ENCODE measurements at regions not wholly inside any gene's neighbourhood (a gene's known extent, or its start where the extent isn't known, plus 50 kb on each side); places are given as distances from the start of the nearest gene placed in this dataset.

GRCh38 chr13:58266271-58266670, 634.7 kb downstream of the PCDH17 start:
- no peaks in the 10 kb centered on the region for H3K36me3 Mint-ChIP-seq (ENCODE audit: low read depth)
- no peak overlapping the region for H3K4me3 Mint-ChIP-seq
- no peaks in the 10 kb centered on the region for H3K4me1 Mint-ChIP-seq (ENCODE audit: low read depth)
- peaks cover 13% of the 10 kb centered on the region for H3K9me3 Mint-ChIP-seq
- no peaks in the 10 kb centered on the region for H3K27me3 Mint-ChIP-seq
- no peak for DNase-seq
- no peak overlapping the region for H3K27ac Mint-ChIP-seq
- intact Hi-C loops (cut with micrococcal nuclease): no loop called here
- CTCF ChIA-PET: no interaction called here
- no peak for TF ChIP-seq CTCF (IDR thresholded peaks at IDR 0.05)
- POLR2A ChIA-PET: no interaction called here
- ATAC-seq: no peak

- H3K4me3 Mint-ChIP-seq: no peak overlapping the region
- ATAC-seq: no peak
- H3K4me1 Mint-ChIP-seq (ENCODE audit: low read depth): no peaks in the 10 kb centered on the region
- no peak for TF ChIP-seq CTCF (IDR thresholded peaks at IDR 0.05)
- no peaks in the 10 kb centered on the region for H3K27me3 Mint-ChIP-seq
- CTCF ChIA-PET: no interaction called here
- peaks cover 6% of the 10 kb centered on the region for H3K9me3 Mint-ChIP-seq
- no peak overlapping the region for H3K27ac Mint-ChIP-seq
- no peak for DNase-seq
- H3K36me3 Mint-ChIP-seq (ENCODE audit: low read depth): no peaks in the 10 kb centered on the region
- POLR2A ChIA-PET: no interaction called here
- intact Hi-C loops (cut with micrococcal nuclease): no loop called here
Observed at GRCh38 chr13:58298556-58299135, 667.1 kb downstream of the PCDH17 start.

GRCh38 chr13:58300224-58300623, 668.7 kb downstream of the PCDH17 start:
- no peak for TF ChIP-seq CTCF (IDR thresholded peaks at IDR 0.05)
- H3K36me3 Mint-ChIP-seq (ENCODE audit: low read depth): no peaks in the 10 kb centered on the region
- no peaks in the 10 kb centered on the region for H3K27me3 Mint-ChIP-seq
- H3K4me3 Mint-ChIP-seq: no peak overlapping the region
- POLR2A ChIA-PET: no interaction called here
- H3K9me3 Mint-ChIP-seq: peaks cover 6% of the 10 kb centered on the region
- H3K27ac Mint-ChIP-seq: no peak overlapping the region
- no peaks in the 10 kb centered on the region for H3K4me1 Mint-ChIP-seq (ENCODE audit: low read depth)
- intact Hi-C loops (cut with micrococcal nuclease): no loop called here
- DNase-seq (no peak), ATAC-seq (no peak)
- CTCF ChIA-PET: no interaction called here

GRCh38 chr13:58300974-58301681, 669.6 kb downstream of the PCDH17 start:
- DNase-seq: no peak
- no peak for ATAC-seq
- POLR2A ChIA-PET: no interaction called here
- Mint-ChIP-seq H3K27me3 (no peaks in the 10 kb centered on the region), H3K9me3 (peaks cover 6% of the 10 kb centered on the region), H3K27ac (no peak overlapping the region), H3K4me3 (no peak overlapping the region), H3K4me1 (ENCODE audit: low read depth) (no peaks in the 10 kb centered on the region), H3K36me3 (ENCODE audit: low read depth) (no peaks in the 10 kb centered on the region)
- intact Hi-C loops (cut with micrococcal nuclease): no loop called here
- CTCF ChIA-PET: no interaction called here
- TF ChIP-seq CTCF (IDR thresholded peaks at IDR 0.05): no peak

GRCh38 chr13:58302349-58302748, 670.8 kb downstream of the PCDH17 start:
- ChIA-PET CTCF (no interaction called here), POLR2A (no interaction called here)
- H3K36me3 Mint-ChIP-seq (ENCODE audit: low read depth): no peaks in the 10 kb centered on the region
- ATAC-seq (no peak), DNase-seq (no peak)
- H3K27ac Mint-ChIP-seq: no peak overlapping the region
- TF ChIP-seq CTCF (IDR thresholded peaks at IDR 0.05): no peak
- H3K9me3 Mint-ChIP-seq: peaks cover 5% of the 10 kb centered on the region
- intact Hi-C loops (cut with micrococcal nuclease): no loop called here
- H3K4me3 Mint-ChIP-seq: no peak overlapping the region
- no peaks in the 10 kb centered on the region for H3K4me1 Mint-ChIP-seq (ENCODE audit: low read depth)
- H3K27me3 Mint-ChIP-seq: no peaks in the 10 kb centered on the region

All from activated CD8-positive, alpha-beta T cell treated with anti-CD3 and anti-CD28 coated beads for 36 hours (primary cell).